Endothelial cell of umbilical vein (primary cell): ENCODE measurements at regions not wholly inside any gene's neighbourhood (a gene's known extent, or its start where the extent isn't known, plus 50 kb on each side); places are given as distances from the start of the nearest gene placed in this dataset.

Experiments used
- CTCF ChIP-seq, 2 donors: IDR thresholded peaks; 1 replicate in 1 of 2; 2 replicates in 1 of 2; pipeline ENCODE4 v1.5.1; 2011; ENCODE audit warnings: low read length in 2 of 2, mild to moderate bottlenecking in 2 of 2, moderate library complexity in 2 of 2, control low read depth in 1 of 2, inconsistent platforms in 1 of 2, low read depth in 1 of 2; ENCODE audit not compliant: insufficient read depth in 1 of 2; ENCODE audit errors: extremely low read depth in 1 of 2
- EZH2 ChIP-seq: IDR thresholded peaks from 2 replicates; pipeline ENCODE4 v1.6.1; 2012; ENCODE audit warnings: borderline replicate concordance, low read depth, mild to moderate bottlenecking, moderate library complexity, low read length, inconsistent platforms; ENCODE audit not compliant: severe bottlenecking
- MAX ChIP-seq: IDR thresholded peaks from 2 replicates; pipeline ENCODE4 v1.6.1; 2011; ENCODE audit not compliant: insufficient read depth, insufficient read length
- MYC ChIP-seq: IDR thresholded peaks from one replicate; pipeline ENCODE4 v1.6.1; 2011; ENCODE audit warnings: mild to moderate bottlenecking, low read depth, low read length
- POLR2A ChIP-seq: IDR thresholded peaks from 2 replicates; pipeline ENCODE4 v1.6.1; 2012; ENCODE audit warnings: low read depth, mild to moderate bottlenecking, control low read depth, low read length
- POLR2AphosphoS5 ChIP-seq: IDR thresholded peaks from 2 replicates; pipeline ENCODE4 v1.6.1; 2012; ENCODE audit warnings: low read depth, mild to moderate bottlenecking, control low read depth, low read length, moderate library complexity; ENCODE audit not compliant: insufficient read depth

- TF ChIP-seq EZH2 (no peak), POLR2AphosphoS5 (no peak), CTCF (IDR thresholded peaks at IDR 0.05; ENCODE audit: extremely low read depth in 1 of 2, insufficient read depth in 1 of 2, low read depth in 1 of 2, low read length in 2 of 2) (no peak), POLR2A (no peak), MAX (no peak), MYC (no peak)
These were observed 307.6 kb upstream of the CDH20 start for GRCh38 chr18:61025596-61025995.
